A673 (cell line): ENCODE measurements at regions not wholly inside any gene's neighbourhood (a gene's known extent, or its start where the extent isn't known, plus 50 kb on each side); places are given as distances from the start of the nearest gene placed in this dataset.

Source experiments
- BruUV-seq: library from RNA; stranded (reverse); fragments of 400-500 nt; replicated peaks from 2 replicates; lab custom pipeline; 2021; lab: Mats Ljungman, UMichigan
- CTCF ChIA-PET: fragments of 300-600 bp; sonication (Branson Sonifier 250); formaldehyde crosslinking; loops from one replicate; lab custom pipeline; 2022; ENCODE audit warnings: antibody characterized with exemption; lab: Charles Lee
- POLR2A ChIA-PET: fragments of 300-600 bp; sonication (Branson Sonifier 250); formaldehyde crosslinking; loops from one replicate; lab custom pipeline; 2022; ENCODE audit warnings: antibody characterized with exemption; ENCODE audit not compliant: low non-redundant PET; lab: Charles Lee
- DNase-seq: peaks from one replicate; pipeline ENCODE4 v3.0.0-alpha.2; 2015; ENCODE audit warnings: low spot score
- H3K27ac ChIP-seq: fragments of 200-600 bp; sonication (generic); 2 replicates; pipeline ENCODE4 v1.5.1; 2016; ENCODE audit warnings: mixed run types, low read depth, mild to moderate bottlenecking, mixed read lengths, antibody characterized with exemption, low read length; ENCODE audit not compliant: poor library complexity, severe bottlenecking
- H3K27me3 ChIP-seq: fragments of 200-600 bp; sonication (generic); replicated peaks from 2 replicates; pipeline ENCODE4 v1.6.1; 2017; ENCODE audit warnings: mixed run types, low read depth, mild to moderate bottlenecking, mixed read lengths, antibody characterized with exemption, low read length; ENCODE audit not compliant: insufficient read depth, poor library complexity
- H3K36me3 ChIP-seq: fragments of 200-600 bp; sonication (generic); 2 replicates; pipeline ENCODE4 v1.6.1; 2016; ENCODE audit warnings: mixed run types, mild to moderate bottlenecking, mixed read lengths, antibody characterized with exemption, low read length; ENCODE audit not compliant: insufficient read depth, poor library complexity, severe bottlenecking
- H3K4me1 ChIP-seq: fragments of 200-600 bp; sonication (generic); 2 replicates; pipeline ENCODE4 v1.6.1; 2017; ENCODE audit warnings: mixed run types, mild to moderate bottlenecking, mixed read lengths, antibody characterized with exemption, low read length; ENCODE audit not compliant: insufficient read depth, poor library complexity, severe bottlenecking
- H3K4me3 ChIP-seq: fragments of 200-600 bp; sonication (generic); 2 replicates; pipeline ENCODE4 v1.5.1; 2016; ENCODE audit warnings: low read depth, mixed run types, mild to moderate bottlenecking, mixed read lengths, low read length; ENCODE audit not compliant: poor library complexity, severe bottlenecking
- H3K9me3 ChIP-seq: fragments of 200-600 bp; sonication (generic); 2 replicates; pipeline ENCODE4 v1.6.1; 2016; ENCODE audit warnings: mixed run types, low read depth, mild to moderate bottlenecking, mixed read lengths, antibody characterized with exemption, low read length; ENCODE audit not compliant: poor library complexity, severe bottlenecking
- CTCF ChIP-seq: fragments of 300-800, 200-600 bp; sonication (generic); conservative IDR thresholded peaks from 2 replicates; pipeline ENCODE4 v1.5.1; 2017; ENCODE audit warnings: low read depth, mild to moderate bottlenecking, antibody characterized with exemption, low read length, moderate library complexity, mixed read lengths
- EZH2 ChIP-seq: fragments of 200-600 bp; sonication (generic); IDR thresholded peaks from 2 replicates; pipeline ENCODE4 v1.6.1; 2017; ENCODE audit warnings: borderline replicate concordance, low read depth, mild to moderate bottlenecking, mixed read lengths, antibody characterized with exemption, low read length; ENCODE audit not compliant: poor library complexity, severe bottlenecking
- intact Hi-C: fragments of 100-400 bp; cut with micrococcal nuclease; formaldehyde crosslinking; loops from one replicate; pipeline ENCODE4 v1.10.0; 2022; ENCODE audit not compliant: unreplicated experiment

GRCh38 chr6:108779536-108780275 is 68.5 kb upstream of the ARMC2 start:
- no TSS peak for BruUV-seq

DNA sequence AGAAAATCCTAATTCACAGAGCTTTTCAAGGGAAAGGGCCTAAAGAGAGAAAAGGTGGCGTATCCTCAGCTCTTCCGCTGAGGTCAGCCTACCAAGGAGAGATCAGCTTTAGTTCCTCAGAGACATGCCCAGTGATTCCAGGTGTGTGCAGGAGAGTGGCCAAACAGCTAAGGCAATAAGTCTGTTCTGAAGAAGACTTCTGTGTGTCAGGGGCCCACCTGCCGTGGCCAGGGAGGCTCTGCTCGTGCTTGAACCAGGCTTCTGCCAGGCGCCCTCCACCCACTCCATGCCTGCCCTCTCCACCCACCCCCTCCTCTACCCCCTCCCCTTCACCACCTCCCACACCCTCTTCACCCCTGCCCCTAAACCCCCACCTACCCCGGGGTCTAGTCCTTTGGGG is 67.4 kb upstream of the ARMC2 start:
- no peak for DNase-seq
- Histone ChIP-seq H3K4me3 (no peak overlapping the region), H3K4me1 (peaks cover 18% of the 10 kb centered on the region), H3K27ac (no peak overlapping the region), H3K9me3 (no peaks in the 10 kb centered on the region), H3K27me3 (no peaks in the 10 kb centered on the region), H3K36me3 (no peaks in the 10 kb centered on the region)
- BruUV-seq: no TSS peak
- ChIA-PET CTCF (no interaction called here), POLR2A (no interaction called here)
- intact Hi-C loops: loop anchor here (5.0 kb wide), 1 partner anchor 112 kb away; no protein-coding TSS in a partner anchor
- TF ChIP-seq EZH2 (no peak), CTCF (no peak)

More at GRCh38 chr6:108779536-108780275, 68.5 kb upstream of the ARMC2 start:
- peak; percentile 42 for DNase-seq
- no peaks in the 10 kb centered on the region for H3K27me3 ChIP-seq
- H3K9me3 ChIP-seq: no peaks in the 10 kb centered on the region
- intact Hi-C loops: loop anchor here (5.0 kb wide), 1 partner anchor 113 kb away; no protein-coding TSS in a partner anchor
- POLR2A ChIA-PET: no interaction called here
- CTCF ChIA-PET: interaction anchor here (1.3 kb wide), 1 partner anchor 238 kb away, joined by 7 read pairs; no protein-coding TSS in a partner anchor
- no peak overlapping the region for H3K4me3 ChIP-seq
- TF ChIP-seq CTCF (no peak), EZH2 (no peak)
- H3K36me3 ChIP-seq: no peaks in the 10 kb centered on the region
- H3K4me1 ChIP-seq: peaks cover 18% of the 10 kb centered on the region
- no peak overlapping the region for H3K27ac ChIP-seq

- Histone ChIP-seq H3K9me3 (no peaks in the 10 kb centered on the region), H3K36me3 (no peaks in the 10 kb centered on the region), H3K4me1 (peaks cover 18% of the 10 kb centered on the region), H3K27ac (no peak overlapping the region), H3K27me3 (no peaks in the 10 kb centered on the region), H3K4me3 (peak overlapping the region; percentile 46)
- no TSS peak for BruUV-seq
- TF ChIP-seq CTCF (no peak), EZH2 (no peak)
- DNase-seq: peak; percentile 26
- ChIA-PET CTCF (interaction anchor here (1.0 kb wide), 1 partner anchor 240 kb away, joined by 4 read pairs; no protein-coding TSS in a partner anchor), POLR2A (no interaction called here)
- intact Hi-C loops: loop anchor here (2.0 to 5.0 kb wide), 4 partner anchors 53 to 239 kb away; partner anchors contain the start of gene FOXO3
Observed at GRCh38 chr6:108781419-108782100, 66.7 kb upstream of the ARMC2 start.
